ENCODE measurements at regions not wholly inside any gene's neighbourhood (a gene's known extent, or its start where the extent isn't known, plus 50 kb on each side); places are given as distances from the start of the nearest gene placed in this dataset.
A peak's percentile ranks its signal among the peaks of the same experiment; 100 is the strongest.

GRCh38 chr15:38186507-38186906 is 66.1 kb upstream of the SPRED1 start:
- DNase-seq = no peak

GRCh38 chr15:38187630-38188313 is 64.9 kb upstream of the SPRED1 start:
- DNase-seq = peak in 1 of 2 experiments; percentile 6

- no peak for DNase-seq
Observed at GRCh38 chr15:38189671-38190295, 62.9 kb upstream of the SPRED1 start.

GRCh38 chr15:38190501-38190900 is 62.1 kb upstream of the SPRED1 start:
- no peak for DNase-seq

- no peak for DNase-seq
Observed at GRCh38 chr15:38192496-38192895, 60.1 kb upstream of the SPRED1 start.

GRCh38 chr15:38193496-38193895 is 59.1 kb upstream of the SPRED1 start:
- no peak for DNase-seq

- no peak for DNase-seq
Observed at GRCh38 chr15:38195191-38195901, 57.3 kb upstream of the SPRED1 start.

GRCh38 chr15:38196076-38196475 is 56.6 kb upstream of the SPRED1 start:
- DNase-seq = no peak

- no peak for DNase-seq
Observed at GRCh38 chr15:38197553-38197952, 55.1 kb upstream of the SPRED1 start.

GRCh38 chr15:38201714-38202113 is 50.9 kb upstream of the SPRED1 start:
- DNase-seq = no peak

- no peak for DNase-seq
Observed at GRCh38 chr15:38202361-38202760, 50.3 kb upstream of the SPRED1 start.
